HepG2 (cell line): ENCODE measurements at regions not wholly inside any gene's neighbourhood (a gene's known extent, or its start where the extent isn't known, plus 50 kb on each side); places are given as distances from the start of the nearest gene placed in this dataset.

Experiments used
- ATAC-seq: fragments of 200-7000 bp; cut with Tn5 transposase; 3 replicates; pipeline ENCODE4 v1.9.1; 2020; ENCODE audit warnings: mild to moderate bottlenecking, moderate library complexity
- BruUV-seq: library from RNA; stranded (reverse); fragments of 400-500 nt; replicated peaks from 2 replicates; lab custom pipeline; 2021; lab: Mats Ljungman, UMichigan
- CTCF ChIA-PET: fragments of 300-600 bp; formaldehyde crosslinking; extraction: SDS; loops from one replicate; lab custom pipeline; 2021; ENCODE audit warnings: low total read pairs, inconsistent platforms, low intra/inter-chr PET ratio; lab: Yijun Ruan, JAX
- POLR2A ChIA-PET: fragments of 350-600 bp; sonication (Branson Sonifier 250); formaldehyde crosslinking; loops from one replicate; lab custom pipeline; 2020; ENCODE audit warnings: antibody characterized with exemption, inconsistent platforms; lab: Yijun Ruan, JAX
- DNase-seq: peaks from one replicate; pipeline ENCODE4 v3.0.0-alpha.2; 2015; ENCODE audit warnings: low spot score
- FAIRE-seq: peaks from 3 replicates; lab custom pipeline; 2011; peaks lifted over from hg19 to GRCh38; lab: Jason Lieb, UNC
- H2AFZ ChIP-seq: one replicate; pipeline ENCODE4 v1.6.1; 2011; ENCODE audit warnings: low read length, inconsistent platforms
- H3K27ac ChIP-seq: fragments of 300-600 bp; 3 replicates; pipeline ENCODE4 v1.8.0; 2011; ENCODE audit warnings: mixed run types, mild to moderate bottlenecking, mixed read lengths, low read length, inconsistent platforms; ENCODE audit not compliant: insufficient read depth; ENCODE audit errors: extremely low read length
- H3K27me3 ChIP-seq, 2 experiments: fragments of 200-600 bp in 1 of 2; 2 replicates in 1 of 2; 3 replicates in 1 of 2; pipeline versions ENCODE4 v1.6.0 to v1.8.0; 2011; ENCODE audit warnings: low read length in 2 of 2, mild to moderate bottlenecking in 2 of 2, moderate library complexity in 2 of 2, inconsistent platforms in 1 of 2; ENCODE audit not compliant: insufficient read depth in 2 of 2, control insufficient read depth in 1 of 2
- H3K36me3 ChIP-seq, 2 experiments: fragments of 200-600 bp in 1 of 2; replicated peaks in 1 of 2; 2 replicates in 1 of 2; 3 replicates in 1 of 2; pipeline versions ENCODE4 v1.5.1 to v1.8.0; 2011; ENCODE audit warnings: low read length in 2 of 2, inconsistent platforms in 1 of 2; ENCODE audit not compliant: insufficient read depth in 2 of 2, control insufficient read depth in 1 of 2
- H3K4me1 ChIP-seq: 2 replicates; pipeline ENCODE4 v1.5.1; 2012; ENCODE audit warnings: low read length, inconsistent platforms; ENCODE audit not compliant: insufficient read depth
- H3K4me2 ChIP-seq: 2 replicates; pipeline ENCODE4 v1.6.0; 2011; ENCODE audit warnings: low read depth, low read length, inconsistent platforms
- H3K4me3 ChIP-seq, 3 experiments: fragments of 200-600 bp in 1 of 3; sonication (generic), shearing (Covaris generic) in 1 of 3; replicated peaks in 1 of 3; 2 replicates each; pipeline ENCODE4 v1.5.1; 2011 to 2016; ENCODE audit warnings: low read length in 3 of 3, inconsistent platforms in 2 of 3, low read depth in 2 of 3, mild to moderate bottlenecking in 2 of 3, control low read depth in 1 of 3, mixed read lengths in 1 of 3; ENCODE audit not compliant: insufficient read depth in 1 of 3
- H3K79me2 ChIP-seq: one replicate; pipeline ENCODE4 v1.6.1; 2011; ENCODE audit warnings: low read length, inconsistent platforms; ENCODE audit not compliant: insufficient read depth
- H3K9ac ChIP-seq: 2 replicates; pipeline ENCODE4 v1.6.0; 2011; ENCODE audit warnings: mild to moderate bottlenecking, low read depth, low read length, inconsistent platforms; ENCODE audit not compliant: insufficient read depth
- H3K9me3 ChIP-seq: 2 replicates; pipeline ENCODE4 v1.5.1; 2012; ENCODE audit warnings: mild to moderate bottlenecking, low read length
- H4K20me1 ChIP-seq: 2 replicates; pipeline ENCODE4 v1.6.0; 2011; ENCODE audit warnings: inconsistent platforms, mild to moderate bottlenecking, low read length, moderate library complexity; ENCODE audit not compliant: insufficient read depth
- BORCS8-MEF2B ChIP-seq: sonication (generic); formaldehyde crosslinking; IDR thresholded peaks from 2 replicates; pipeline ENCODE4 v1.8.0; 2022; ENCODE audit warnings: mild to moderate bottlenecking, missing genetic modification reagents
- CREB1 ChIP-seq, 2 experiments: fragments of 450-650 bp in 1 of 2; IDR thresholded peaks; 2 replicates each; pipeline ENCODE4 v1.6.1; 2016 to 2017; ENCODE audit warnings: control low read depth in 1 of 2, mild to moderate bottlenecking in 1 of 2, missing compliant biosample characterization in 1 of 2, missing genetic modification characterization in 1 of 2
- FOXA3 ChIP-seq: IDR thresholded peaks from 2 replicates; pipeline ENCODE4 v1.6.1; 2016; ENCODE audit warnings: missing genetic modification reagents, missing compliant biosample characterization
- FOXM1 ChIP-seq: sonication (generic); formaldehyde crosslinking; IDR thresholded peaks from 2 replicates; pipeline ENCODE4 v1.5.0; 2020; ENCODE audit warnings: missing genetic modification reagents
- JUND ChIP-seq: sonication (generic); formaldehyde crosslinking; IDR thresholded peaks from 2 replicates; pipeline ENCODE4 v1.8.0; 2022; ENCODE audit warnings: mild to moderate bottlenecking, missing genetic modification reagents
- SP5 ChIP-seq: IDR thresholded peaks from 2 replicates; pipeline ENCODE4 v1.6.1; 2016; ENCODE audit warnings: low read depth, borderline replicate concordance
- TOE1 ChIP-seq: sonication (generic); formaldehyde crosslinking; IDR thresholded peaks from 2 replicates; pipeline ENCODE4 v1.4.0; 2020; ENCODE audit warnings: mild to moderate bottlenecking, missing genetic modification reagents
- ZIK1 ChIP-seq: sonication (generic); formaldehyde crosslinking; IDR thresholded peaks from 2 replicates; pipeline ENCODE4 v1.5.0; 2020; ENCODE audit warnings: mild to moderate bottlenecking, low read depth, missing genetic modification reagents, borderline replicate concordance
- ZNF260 ChIP-seq: sonication (generic); formaldehyde crosslinking; IDR thresholded peaks from 2 replicates; pipeline ENCODE4 v1.4.0; 2020; ENCODE audit warnings: missing genetic modification reagents, low read depth, mild to moderate bottlenecking, borderline replicate concordance
- ZNF598 ChIP-seq: sonication (generic); formaldehyde crosslinking; IDR thresholded peaks from 2 replicates; pipeline ENCODE4 v1.5.1; 2020; ENCODE audit warnings: mild to moderate bottlenecking, missing genetic modification reagents, borderline replicate concordance
- ZSCAN9 ChIP-seq: IDR thresholded peaks from 2 replicates; pipeline ENCODE4 v1.6.1; 2016; ENCODE audit warnings: borderline replicate concordance
- WGBS: methylation state at CpG from one replicate; pipeline ENCODE4 v1.1.6; 2017; ENCODE audit warnings: low lambda C conversion rate; 5-methylcytosine and 5-hydroxymethylcytosine counted together
- in situ Hi-C: cut with HindIII; loops from 2 replicates; pipeline ENCODE4 v1.10.0; 2017; ENCODE audit warnings: low pct_unique_long_range_greater_than_20kb; ENCODE audit not compliant: extremely low pct_ligation_motif_present
- intact Hi-C: fragments of 100-400 bp; cut with micrococcal nuclease; formaldehyde crosslinking; loops from one replicate; pipeline ENCODE4 v1.10.0; 2022; ENCODE audit not compliant: unreplicated experiment
- TF ChIP-seq, protein P1 (sequence below): fragments of 450-650 bp; IDR thresholded peaks from 2 replicates; pipeline ENCODE4 v1.6.1; 2016
- TF ChIP-seq, protein P2 (sequence below): sonication (generic); formaldehyde crosslinking; IDR thresholded peaks from 2 replicates; pipeline ENCODE4 v1.8.0; 2022; ENCODE audit warnings: missing genetic modification reagents, mild to moderate bottlenecking, inconsistent platforms, borderline replicate concordance
- TF ChIP-seq, protein P3 (sequence below): sonication (generic); formaldehyde crosslinking; IDR thresholded peaks from 2 replicates; pipeline ENCODE4 v1.4.0; 2020; ENCODE audit warnings: missing genetic modification reagents

DNA sequence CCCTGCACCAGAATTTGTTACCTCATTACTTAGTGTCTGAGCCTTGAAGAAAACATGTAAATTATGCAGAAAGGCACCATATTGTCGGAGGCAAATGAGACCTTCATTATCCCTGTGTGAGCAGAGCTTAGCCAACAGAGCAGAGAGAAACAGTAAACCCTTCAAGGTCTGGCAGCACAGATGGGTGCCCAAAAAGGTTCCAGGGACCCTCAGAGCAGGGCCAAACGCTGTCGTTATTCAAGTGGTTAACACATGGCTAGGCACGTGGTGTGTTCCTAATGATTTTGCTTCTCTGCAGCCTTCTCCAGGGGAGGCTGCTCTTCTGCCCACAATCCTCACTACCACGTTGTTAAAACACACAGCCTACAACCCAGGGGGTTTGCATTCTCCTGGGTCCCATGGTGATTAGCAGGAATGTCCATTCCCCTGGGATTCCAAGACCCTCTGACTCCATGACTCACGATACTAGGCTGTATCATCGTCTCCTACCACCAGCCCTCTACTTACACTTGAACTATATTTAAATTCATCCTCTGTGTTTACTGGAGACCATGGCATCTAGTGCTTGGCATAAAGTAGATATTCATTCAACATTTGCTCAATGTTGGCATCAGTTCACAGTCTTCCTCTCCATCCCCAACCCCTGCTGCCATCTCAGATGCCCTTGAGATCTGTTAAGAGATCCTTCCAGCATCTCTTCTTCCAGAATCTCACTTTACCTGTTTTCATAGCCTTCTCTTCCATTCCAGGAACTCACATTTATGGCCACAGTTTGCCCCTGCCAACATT is 174.5 kb upstream of the RAD23B start:
- H4K20me1 ChIP-seq: no peaks in the 10 kb centered on the region
- no peak overlapping the region for H3K27ac ChIP-seq
- intact Hi-C loops: no loop called here
- in situ Hi-C loops: no loop called here
- H2AFZ ChIP-seq: no peak overlapping the region
- no peak for FAIRE-seq
- no peaks in the 10 kb centered on the region for H3K36me3 ChIP-seq
- no peak for TF ChIP-seq CREB1 (IDR thresholded peaks at IDR 0.05)
- TF ChIP-seq CREB1 (CRISPR knock-in tag; IDR thresholded peaks at IDR 0.05): no peak
- TF ChIP-seq, protein P1, sequence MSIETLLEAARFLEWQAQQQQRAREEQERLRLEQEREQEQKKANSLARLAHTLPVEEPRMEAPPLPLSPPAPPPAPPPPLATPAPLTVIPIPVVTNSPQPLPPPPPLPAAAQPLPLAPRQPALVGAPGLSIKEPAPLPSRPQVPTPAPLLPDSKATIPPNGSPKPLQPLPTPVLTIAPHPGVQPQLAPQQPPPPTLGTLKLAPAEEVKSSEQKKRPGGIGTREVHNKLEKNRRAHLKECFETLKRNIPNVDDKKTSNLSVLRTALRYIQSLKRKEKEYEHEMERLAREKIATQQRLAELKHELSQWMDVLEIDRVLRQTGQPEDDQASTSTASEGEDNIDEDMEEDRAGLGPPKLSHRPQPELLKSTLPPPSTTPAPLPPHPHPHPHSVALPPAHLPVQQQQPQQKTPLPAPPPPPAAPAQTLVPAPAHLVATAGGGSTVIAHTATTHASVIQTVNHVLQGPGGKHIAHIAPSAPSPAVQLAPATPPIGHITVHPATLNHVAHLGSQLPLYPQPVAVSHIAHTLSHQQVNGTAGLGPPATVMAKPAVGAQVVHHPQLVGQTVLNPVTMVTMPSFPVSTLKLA: peak; percentile 77
- no peak for DNase-seq
- no peak overlapping the region for H3K4me3 ChIP-seq
- H3K4me2 ChIP-seq: no peak overlapping the region
- ChIA-PET CTCF (no interaction called here), POLR2A (no interaction called here)
- no peak overlapping the region for H3K9ac ChIP-seq
- no peak for ATAC-seq
- WGBS: 0% methylated on average over 4 of the region's 7 CpGs
- no peaks in the 10 kb centered on the region for H3K4me1 ChIP-seq
- no peaks in the 10 kb centered on the region for H3K9me3 ChIP-seq
- no TSS peak for BruUV-seq
- no peaks in the 10 kb centered on the region for H3K27me3 ChIP-seq
- no peaks in the 10 kb centered on the region for H3K79me2 ChIP-seq

DNA sequence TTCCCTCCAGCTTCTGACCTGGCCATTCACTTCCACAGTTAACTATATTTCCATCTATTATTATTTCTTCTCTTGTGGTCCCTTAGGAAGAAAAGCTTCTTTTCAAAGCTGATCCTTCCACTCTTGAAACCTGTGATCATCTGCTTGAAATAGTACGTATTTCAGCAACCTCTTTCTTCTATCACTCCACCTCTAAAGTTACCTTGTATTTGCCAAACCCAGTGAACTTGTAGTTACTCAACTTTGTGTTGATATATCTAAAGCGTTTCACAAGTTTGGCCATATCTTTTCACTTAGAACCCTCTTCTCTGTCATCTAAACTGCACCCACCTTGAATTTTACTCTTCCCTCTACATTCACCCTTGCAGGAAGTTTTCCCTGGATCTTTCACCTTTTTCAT is 173.8 kb upstream of the RAD23B start:
- FAIRE-seq: no peak
- Histone ChIP-seq H3K27me3 (no peaks in the 10 kb centered on the region), H3K4me2 (no peak overlapping the region), H3K79me2 (no peaks in the 10 kb centered on the region), H3K4me1 (no peaks in the 10 kb centered on the region), H3K4me3 (no peak overlapping the region), H3K9ac (no peak overlapping the region), H3K36me3 (no peaks in the 10 kb centered on the region), H3K9me3 (no peaks in the 10 kb centered on the region), H3K27ac (no peak overlapping the region), H2AFZ (no peak overlapping the region), H4K20me1 (no peaks in the 10 kb centered on the region)
- DNase-seq: no peak
- WGBS: 13% methylated on average over 2 of the region's 2 CpGs
- CTCF ChIA-PET: no interaction called here
- intact Hi-C loops (no loop called here), in situ Hi-C loops (no loop called here)
- BruUV-seq: no TSS peak
- no peak for ATAC-seq
- POLR2A ChIA-PET: no interaction called here
- TF ChIP-seq FOXA3 (no peak), BORCS8-MEF2B (CRISPR knock-in tag) (no peak), FOXM1 (CRISPR knock-in tag) (no peak), SP5 (CRISPR knock-in tag) (no peak), ZNF598 (CRISPR knock-in tag) (no peak), TOE1 (CRISPR knock-in tag) (no peak), ZNF260 (CRISPR knock-in tag) (no peak), JUND (CRISPR knock-in tag) (no peak), ZIK1 (no peak), ZSCAN9 (CRISPR knock-in tag) (no peak)
- TF ChIP-seq, protein P2, sequence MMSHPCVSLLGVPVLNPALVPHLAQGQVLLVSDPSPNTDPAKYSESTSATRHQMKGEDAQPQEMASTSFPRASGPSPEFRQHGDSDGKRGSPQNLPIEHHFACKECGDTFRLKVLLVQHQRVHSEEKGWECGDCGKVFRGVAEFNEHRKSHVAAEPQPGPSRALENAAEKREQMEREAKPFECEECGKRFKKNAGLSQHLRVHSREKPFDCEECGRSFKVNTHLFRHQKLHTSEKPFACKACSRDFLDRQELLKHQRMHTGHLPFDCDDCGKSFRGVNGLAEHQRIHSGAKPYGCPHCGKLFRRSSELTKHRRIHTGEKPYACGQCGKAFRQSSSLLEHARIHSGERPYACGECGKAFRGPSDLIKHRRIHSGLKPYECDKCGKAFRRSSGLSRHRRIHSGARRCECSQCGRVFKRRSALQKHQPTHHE (CRISPR knock-in tag): no peak
- TF ChIP-seq, protein P3, sequence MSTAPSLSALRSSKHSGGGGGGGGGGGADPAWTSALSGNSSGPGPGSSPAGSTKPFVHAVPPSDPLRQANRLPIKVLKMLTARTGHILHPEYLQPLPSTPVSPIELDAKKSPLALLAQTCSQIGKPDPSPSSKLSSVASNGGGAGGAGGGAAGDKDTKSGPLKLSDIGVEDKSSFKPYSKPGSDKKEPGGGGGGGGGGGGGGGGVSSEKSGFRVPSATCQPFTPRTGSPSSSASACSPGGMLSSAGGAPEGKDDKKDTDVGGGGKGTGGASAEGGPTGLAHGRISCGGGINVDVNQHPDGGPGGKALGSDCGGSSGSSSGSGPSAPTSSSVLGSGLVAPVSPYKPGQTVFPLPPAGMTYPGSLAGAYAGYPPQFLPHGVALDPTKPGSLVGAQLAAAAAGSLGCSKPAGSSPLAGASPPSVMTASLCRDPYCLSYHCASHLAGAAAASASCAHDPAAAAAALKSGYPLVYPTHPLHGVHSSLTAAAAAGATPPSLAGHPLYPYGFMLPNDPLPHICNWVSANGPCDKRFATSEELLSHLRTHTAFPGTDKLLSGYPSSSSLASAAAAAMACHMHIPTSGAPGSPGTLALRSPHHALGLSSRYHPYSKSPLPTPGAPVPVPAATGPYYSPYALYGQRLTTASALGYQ: no peak
